Activated CD4-positive, alpha-beta T cell treated with anti-CD3 and anti-CD28 coated beads, Interleukin-2, Interleukin-6, amounts not matched to agents 100 ng/mL and 50 ng/mL, durations not matched to agents 16 hours and 8 hours (primary cell): ENCODE measurements at regions not wholly inside any gene's neighbourhood (a gene's known extent, or its start where the extent isn't known, plus 50 kb on each side); places are given as distances from the start of the nearest gene placed in this dataset.

Source experiments
- DNase-seq: peaks from one replicate; pipeline ENCODE4 v3.0.0-alpha.2; 2020

DNA sequence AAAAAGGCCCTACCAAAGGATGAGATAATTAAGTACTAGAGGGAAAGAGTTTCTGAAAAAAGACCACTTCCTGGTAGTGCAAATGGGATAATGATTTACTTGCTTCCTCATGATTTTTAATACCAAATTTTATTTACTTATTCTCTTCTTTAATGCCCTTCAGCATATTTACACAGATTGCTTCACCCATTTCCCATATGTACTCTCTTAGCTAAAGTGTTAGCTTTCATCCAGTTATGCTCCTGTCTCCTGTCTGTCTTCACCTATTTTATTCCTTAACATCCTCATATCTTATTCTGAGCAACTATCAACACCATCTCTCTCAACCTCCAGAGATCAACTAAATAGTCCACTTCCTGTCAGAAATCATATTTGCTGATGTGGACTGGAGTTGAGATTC is 183.2 kb upstream of the HS3ST1 start:
- no peak for DNase-seq

DNA sequence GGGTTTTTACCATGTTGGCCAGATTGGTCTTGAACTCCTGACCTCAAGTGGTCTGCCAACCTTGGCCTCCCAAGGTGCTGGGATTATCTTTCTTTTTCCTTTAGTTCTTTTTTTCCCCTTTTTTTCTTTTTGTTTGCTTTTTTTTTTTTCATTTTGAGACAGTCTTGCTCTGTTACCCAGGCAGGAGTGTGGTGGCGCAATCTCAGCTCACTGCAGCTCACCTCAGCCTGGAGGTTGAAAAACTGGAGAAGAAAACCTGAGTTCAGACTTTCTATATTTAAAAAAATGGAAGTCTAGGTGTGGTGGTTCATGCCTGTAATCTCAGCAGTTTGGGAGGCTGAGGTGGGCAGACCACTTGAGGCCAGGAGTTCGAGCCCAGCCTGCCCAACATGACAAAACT is 181.1 kb upstream of the HS3ST1 start:
- DNase-seq = no peak

DNA sequence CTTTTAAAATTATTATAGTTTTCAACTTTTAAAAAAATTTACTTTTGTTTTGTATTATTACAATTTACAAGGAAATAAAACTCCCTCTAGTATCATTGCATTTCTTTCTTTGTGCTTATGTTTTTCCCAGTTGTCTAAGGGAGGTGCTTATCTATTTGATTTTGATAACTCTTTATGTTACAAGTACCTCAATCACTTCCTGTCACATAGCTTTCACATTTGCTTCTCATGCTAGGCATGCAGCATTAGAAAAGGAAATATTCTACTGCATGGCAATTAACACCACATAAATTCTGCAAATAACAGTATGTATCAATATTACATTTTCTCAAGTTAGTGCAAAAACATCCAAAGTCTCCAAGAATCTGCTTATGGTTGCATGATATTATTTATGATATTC is 180.3 kb upstream of the HS3ST1 start:
- DNase-seq = no peak

DNA sequence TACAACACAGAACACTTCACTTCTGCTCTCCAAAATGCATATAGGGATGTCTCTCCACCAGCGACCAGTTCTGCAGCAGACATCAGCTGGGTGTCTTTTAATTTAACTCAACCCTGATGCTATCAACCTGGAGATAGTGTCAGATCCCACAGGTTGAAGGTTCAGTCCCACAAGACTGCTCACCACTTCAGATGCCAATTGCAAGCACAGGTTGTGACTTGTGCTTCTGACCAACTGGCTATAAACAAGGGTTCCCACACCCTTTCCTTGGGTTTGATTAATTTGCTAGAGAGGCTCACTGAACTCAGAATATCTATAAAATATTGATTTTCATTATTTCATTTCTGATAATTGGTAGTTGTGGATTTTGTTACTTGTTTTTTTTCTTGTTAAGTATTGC is 177.4 kb upstream of the HS3ST1 start:
- DNase-seq = no peak

DNA sequence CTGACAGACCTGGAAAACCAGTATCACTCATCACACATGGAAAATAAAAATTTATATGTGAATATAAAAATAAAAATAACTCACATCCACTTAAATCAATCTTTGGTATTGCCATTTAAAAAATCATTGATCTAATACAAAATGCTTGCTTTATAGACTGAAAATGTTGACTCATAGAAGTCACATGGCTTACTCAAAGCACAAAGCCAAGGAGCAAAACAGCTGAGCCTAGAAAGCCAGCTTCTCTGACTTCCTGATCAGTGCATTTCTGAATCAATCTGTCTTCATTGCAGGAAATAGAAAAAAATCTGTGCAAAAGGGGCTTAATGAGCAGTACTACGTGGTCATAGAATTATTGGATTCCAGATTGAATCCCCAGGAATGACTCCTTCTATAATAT is 176.9 kb upstream of the HS3ST1 start:
- no peak for DNase-seq

DNA sequence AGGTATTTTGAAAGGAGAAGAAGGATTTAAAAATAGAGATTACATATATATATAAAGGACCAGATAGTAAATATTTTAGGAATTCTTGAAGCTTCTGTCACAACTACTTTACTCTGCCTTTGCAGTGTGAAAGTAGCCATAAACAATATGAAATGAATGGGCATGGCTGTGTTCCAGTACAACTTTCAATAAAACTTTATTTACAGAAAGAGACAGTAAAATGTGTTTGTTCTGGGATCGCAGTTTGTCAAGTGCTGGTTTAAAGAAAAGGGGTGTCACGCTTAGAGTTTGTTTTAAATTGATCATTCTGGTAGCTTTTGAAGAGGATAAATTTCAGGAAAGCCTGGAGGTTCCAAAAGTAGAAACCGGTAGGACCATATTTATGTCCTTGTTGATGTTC is 176.1 kb upstream of the HS3ST1 start:
- no peak for DNase-seq

DNA sequence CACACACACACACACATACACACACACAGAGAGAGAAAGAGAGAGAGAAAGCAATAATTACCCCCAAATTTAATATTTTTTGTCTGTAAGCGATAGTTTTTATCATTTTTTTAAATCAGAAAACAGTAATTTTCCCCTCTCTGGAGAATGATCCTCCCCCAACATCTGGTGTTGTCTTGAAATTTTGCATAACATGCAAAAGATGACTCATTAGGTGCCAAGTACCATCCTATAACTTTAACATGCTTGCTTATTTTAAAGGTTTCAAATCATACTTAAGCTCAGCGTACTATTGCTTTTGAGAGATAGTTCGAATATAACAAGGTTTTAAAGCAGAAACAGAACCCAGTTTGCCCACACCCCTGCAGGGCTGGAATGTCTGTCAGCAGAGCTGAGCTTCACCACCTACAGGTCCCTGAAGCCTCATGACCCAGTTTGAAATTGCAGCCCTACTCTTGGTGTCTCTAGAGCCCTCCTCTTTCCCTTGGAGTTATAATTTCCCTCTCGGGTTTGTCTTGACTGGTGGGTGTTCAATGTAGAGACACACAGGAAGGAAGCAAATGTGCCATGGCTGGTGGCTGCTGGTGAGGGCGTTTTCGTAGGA is 175.0 kb upstream of the HS3ST1 start:
- DNase-seq = no peak

DNA sequence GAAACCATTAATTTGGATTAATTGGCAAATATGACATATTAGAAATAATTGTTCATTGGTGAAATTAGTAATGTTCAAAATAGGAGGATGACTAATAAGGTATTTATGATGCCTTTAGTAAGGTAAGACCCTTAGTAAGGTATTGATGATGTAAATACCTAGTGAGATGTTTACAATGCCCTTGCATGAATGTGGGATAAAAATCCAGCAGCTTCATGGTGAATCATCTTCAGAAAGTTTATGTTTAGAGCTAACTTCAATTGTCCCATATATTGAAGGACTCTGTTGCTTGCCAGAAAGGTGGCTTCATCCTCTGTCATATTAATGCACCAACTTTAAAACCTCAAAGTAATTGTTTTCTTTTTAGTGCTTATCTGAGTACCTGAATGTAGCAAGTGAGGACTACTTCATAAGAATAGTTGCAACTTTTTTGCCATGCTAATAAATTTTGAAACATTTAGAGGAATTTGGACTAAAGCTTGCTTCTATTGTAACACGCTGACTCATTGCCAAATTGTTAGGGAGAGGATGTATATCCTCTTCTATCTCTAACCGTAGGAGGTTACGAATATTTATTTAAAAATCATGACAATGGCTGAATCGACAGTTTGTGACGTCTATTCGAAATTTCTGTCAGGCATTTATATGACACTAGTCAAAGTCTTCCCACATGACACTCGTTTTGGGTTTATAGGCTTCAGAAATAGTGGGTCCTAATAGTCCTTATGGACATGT is 174.1 kb upstream of the HS3ST1 start:
- no peak for DNase-seq

DNA sequence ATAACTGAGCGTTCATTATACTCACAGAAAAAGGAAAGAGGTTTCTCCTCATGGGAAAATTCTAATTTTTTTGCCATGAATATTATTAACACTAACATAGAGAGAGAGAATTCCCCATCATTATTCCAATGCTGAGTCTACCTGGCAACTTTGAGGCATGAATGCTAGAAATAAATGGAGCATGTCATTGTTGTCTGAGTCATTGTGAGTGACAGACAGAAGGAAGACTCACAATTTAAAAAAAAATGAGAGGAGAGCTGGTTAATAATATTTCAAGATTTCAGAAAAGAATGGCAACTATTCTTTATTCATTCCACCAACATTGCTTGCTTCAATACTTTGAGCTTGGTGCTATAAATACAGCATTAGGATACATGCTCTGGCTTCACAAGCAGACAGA is 170.4 kb upstream of the HS3ST1 start:
- no peak for DNase-seq

DNA sequence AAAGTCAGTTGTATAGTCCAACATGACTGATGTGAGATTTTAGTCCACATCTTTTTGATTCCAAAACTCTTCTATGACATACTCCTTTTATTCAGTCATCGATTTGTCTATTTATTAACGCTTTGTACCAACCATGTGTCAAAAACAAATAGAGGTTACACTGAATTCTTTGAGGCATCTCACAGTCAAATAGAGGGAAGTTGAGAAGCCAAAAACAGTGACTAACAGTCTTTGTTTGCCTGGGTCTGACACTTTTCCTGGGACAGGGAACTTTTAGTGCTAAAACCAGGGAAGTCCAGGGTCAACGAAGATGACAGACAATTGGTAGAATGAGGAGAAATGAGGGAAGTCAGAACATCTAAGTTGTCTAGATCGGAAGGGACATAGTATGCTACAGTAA is 169.9 kb upstream of the HS3ST1 start:
- no peak for DNase-seq

DNA sequence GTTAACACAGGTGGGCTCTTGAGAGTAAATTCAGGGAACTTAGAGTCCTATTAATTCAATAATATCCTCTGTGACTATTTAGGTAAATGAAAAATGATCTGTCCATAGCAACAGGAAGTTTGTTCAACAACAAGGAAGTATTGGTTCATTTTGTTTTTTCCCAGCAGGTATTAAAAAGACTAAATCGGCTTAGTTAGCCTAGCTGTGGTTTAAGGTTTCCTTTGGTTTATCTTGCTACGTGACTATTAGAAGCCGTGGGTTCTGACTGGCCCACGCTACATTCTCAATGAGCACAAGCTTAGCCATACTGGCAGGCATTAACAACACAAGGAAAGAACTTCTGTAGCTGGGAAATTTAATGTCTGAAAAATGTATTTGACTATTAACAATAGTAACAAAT is 168.8 kb upstream of the HS3ST1 start:
- DNase-seq = no peak

DNA sequence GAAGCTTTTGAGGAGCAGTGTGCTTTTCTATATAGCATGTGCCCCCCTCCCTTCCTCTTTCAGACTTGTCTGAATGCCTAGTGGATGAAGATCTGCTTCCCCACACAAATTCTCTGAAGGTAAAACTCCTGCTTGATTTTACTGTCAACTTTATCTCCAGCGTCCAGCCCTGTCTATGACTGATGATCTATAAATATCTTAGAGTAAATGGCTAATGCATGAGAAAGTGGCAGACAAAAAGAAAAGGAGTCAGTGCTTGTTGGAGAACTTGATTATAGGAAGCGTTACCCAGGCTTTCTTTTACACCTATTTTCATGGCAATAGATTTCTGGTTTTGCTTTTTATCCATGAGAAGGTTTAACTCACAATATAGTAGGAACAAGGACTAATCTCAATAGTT is 168.3 kb upstream of the HS3ST1 start:
- no peak for DNase-seq

DNA sequence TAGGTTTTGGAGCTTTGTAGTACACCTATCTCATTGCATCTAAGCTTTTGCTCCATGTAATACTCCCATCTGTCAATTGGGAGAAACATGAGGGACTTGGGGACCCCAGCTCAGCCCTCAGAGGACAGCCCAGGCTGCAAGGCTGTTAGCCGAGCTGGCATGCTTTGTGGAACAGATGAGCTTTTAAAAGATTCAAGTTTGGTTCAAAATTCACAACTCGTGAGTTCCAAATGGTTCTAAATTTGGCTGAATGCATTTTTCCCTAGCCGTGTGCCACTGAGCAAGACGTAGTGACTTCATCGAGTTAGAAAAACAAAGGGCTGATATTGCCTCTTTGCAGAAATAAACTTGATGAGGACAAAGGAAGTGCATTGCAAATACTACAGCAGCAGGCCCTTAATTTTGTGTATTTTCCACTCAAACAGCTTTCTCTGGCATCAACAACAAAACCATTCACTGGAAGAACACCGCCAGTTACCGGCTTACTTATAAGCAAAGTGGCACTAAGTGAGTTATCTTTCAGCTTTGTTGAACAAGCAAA is 165.0 kb upstream of the HS3ST1 start:
- no peak for DNase-seq

DNA sequence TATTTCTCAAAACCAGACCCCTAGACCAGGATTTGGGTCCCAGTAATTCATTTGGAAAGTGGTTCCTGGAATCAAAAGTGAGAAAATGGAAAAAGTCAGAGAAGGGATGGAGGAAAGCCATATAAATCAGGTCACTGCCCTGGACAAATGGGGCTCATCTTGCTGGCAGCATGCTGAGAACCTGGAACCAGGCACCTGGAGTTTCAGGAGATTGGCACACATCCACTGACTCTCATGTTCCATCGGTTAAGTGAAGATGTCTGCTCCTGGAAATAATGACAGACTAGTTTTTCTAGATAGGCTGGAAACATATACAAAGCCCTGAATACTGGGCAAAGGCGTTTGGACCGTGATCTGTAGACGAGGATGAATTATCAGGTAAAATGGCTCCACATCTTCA is 163.6 kb upstream of the HS3ST1 start:
- no peak for DNase-seq

DNA sequence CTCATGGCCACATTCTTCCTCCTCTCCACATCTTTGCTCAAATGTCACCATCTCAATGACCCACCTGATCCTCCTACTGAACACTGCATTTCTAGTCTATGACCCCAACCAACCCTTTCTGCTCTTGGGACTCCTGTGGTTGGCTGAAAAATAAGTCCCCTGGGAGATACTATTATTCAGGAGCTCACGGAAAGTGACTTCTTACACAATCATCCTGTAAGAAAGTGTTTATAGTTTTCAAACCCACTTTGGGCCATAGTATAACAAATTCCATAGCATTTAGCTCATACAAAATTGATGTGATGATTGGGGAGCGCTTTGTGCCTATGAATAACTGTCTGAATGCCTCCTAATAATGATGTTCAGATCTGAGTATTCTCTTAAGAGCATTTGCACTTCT is 161.4 kb upstream of the HS3ST1 start:
- DNase-seq = no peak

DNA sequence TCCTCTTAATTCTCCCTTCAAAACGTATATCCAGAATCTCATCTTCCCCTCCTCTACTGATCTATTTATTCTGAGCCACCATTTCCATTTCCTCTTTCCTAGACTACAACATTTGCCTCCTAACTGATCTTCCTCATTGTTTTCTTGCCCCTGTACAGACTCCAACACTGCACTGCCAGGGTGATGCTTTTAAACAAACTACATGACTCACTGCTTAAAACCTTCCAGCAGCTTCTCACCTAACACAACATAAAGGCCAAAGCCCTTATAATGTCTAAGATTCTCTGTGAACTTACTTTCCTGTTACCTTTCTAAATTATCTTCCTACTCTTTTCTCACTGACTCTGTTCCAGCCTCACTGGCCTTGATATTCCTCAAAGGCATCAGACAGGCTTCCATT is 161.0 kb upstream of the HS3ST1 start:
- no peak for DNase-seq

DNA sequence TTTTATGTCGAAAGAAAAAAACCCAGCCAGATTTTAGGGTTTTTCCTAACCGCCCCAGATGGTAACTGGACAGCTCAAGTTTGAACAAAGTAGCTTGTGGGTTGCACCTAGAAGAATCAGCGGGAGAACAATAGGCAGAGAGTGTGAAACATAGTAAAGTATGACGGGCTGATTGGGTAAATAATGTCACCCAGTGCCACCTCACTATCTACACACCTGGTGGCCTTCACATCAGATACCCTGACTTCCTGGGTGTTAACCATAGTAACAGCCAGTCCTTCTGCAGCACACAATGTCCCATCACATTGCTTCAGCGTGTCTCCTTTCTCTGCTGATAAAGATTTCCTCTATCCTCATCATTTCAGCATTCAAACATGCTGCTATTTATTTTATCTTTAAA is 159.1 kb upstream of the HS3ST1 start:
- DNase-seq = no peak

DNA sequence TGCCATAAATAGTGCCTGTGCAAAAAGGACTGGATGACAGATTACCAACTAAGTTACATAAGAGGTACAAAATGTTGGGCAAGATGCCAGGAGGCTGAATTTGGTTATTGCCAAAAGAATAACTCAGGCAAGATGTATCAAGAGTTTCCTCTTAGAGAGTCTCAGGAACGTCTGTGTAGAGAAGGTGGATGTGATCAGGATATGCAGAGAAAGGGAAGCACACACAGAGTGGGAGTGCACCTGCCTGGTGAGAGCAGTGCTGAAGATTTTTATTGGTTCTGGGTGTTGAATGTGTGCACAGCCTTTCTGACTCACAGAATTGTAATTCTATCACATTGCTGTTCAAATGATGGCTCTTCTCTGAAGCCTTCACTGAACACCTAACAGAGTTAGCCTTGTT is 156.8 kb upstream of the HS3ST1 start:
- no peak for DNase-seq

DNA sequence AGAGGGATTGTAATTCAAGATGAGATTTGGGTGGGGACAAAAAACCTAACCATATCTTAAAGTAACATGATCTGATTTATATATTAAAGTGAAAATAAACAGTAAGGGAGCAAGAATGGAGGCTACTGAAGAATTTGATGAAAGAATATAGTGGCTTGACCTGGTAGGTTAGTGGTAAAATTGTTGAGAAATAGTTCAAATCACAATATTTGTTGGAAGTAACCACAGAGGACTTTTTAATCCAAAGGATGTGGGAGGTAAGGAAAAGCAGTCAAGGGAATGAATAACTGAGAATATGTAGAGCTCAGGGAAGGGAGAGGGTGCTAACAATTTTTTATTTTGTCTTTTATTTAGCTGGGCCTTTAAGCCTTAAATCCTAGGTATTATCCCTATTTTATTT is 139.8 kb upstream of the HS3ST1 start:
- no peak for DNase-seq

DNA sequence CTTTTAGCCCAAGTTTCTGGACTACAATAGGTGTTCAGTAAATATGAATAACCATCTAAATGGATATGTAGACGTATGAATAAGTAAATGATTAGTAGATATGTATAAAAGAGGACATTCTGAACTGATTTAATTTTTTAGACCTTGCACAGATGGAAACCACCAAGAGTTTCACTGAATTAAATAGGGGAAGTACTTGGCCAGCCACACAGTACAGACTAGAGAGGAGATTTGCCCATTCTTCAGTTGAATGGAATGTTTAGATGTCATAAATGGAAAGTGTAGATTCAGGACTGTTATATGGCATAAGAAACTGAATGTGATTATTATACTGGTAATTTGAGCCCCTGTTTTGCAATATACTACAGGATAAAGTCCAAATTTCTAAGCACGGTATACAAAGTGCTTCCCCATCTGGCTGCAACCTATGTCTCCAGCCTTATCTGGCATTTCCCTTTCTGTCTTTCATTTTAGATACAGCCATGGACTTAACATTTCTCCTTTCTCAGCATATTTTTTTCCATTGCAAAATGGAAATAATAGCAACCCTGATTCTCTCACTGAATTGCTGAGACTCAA is 137.8 kb upstream of the HS3ST1 start:
- no peak for DNase-seq

DNA sequence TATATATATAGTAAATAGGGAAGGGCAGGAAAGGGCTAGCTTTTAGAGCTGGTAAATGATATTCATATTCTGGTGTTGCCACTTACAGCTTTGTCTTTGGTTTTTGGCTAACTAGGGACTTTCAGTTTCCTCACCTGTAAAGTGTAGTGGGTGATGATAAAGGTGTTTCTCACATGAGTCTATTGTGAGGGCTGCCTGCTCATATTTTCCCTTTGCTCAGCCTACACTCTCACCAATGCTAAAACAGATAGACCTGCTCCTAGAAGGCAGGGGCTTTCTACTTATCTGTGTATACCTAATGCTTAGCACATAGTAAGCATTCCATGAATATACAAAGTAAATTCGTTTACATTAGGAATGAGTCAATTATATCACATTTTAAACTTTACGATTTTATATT is 137.2 kb upstream of the HS3ST1 start:
- no peak for DNase-seq

DNA sequence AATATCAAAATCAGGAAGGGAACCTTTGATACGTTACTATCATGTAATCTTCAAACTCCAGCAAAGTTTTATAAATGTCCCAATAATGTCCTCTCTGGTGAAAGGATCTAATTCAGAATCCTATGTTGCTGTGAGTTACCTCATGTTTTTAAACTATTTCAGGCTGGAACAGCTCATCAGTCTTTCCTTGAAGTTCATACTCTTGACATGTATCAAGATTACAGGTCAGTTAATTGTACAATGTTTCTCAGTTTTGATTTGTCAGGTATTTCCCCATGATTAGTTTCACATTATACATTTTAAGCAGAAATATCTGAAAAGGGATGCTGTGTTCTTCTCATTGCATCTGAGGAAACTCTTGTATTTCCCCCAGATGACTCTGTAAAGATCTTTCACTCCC is 136.5 kb upstream of the HS3ST1 start:
- DNase-seq = no peak

DNA sequence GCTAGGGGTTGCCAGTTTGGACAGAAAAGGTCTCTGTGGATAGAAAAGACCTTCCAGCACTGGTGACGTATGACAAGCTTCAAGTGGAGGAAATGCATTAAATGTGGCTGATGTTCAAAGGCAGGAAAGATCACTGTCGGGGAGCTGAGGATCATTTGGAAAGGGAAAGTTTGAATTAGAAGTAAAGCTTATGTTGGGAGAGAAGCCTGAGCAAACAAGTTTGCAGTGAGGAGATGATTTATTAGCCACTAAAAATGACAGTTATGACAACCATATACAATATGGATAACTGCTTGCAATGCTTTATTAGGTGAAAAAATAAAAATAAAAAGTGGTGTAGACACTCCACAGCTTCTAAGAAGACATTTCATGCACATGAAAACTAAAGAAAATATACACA is 135.3 kb upstream of the HS3ST1 start:
- no peak for DNase-seq

DNA sequence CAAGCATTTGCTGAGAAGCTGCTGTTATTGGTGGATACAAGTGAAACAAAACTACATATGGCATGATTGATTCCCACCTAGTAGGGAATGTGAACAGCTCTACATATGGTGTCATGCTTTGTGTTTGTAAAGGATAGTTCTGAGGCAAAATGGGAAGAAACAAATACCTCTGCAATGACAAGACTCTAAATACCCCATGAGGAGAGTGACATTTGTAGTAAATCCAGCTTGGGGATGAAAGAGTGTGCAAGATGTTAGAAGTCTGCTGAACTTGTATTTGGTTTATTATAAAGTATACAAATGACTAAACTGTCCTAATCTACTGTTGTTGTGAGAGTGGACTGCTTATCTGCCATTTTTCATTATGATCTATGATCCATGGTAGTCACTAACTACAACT is 120.8 kb upstream of the HS3ST1 start:
- DNase-seq = no peak
